Smooth muscle cell of the brain vasculature (primary cell): ENCODE measurements at regions not wholly inside any gene's neighbourhood (a gene's known extent, or its start where the extent isn't known, plus 50 kb on each side); places are given as distances from the start of the nearest gene placed in this dataset.
A peak's percentile ranks its signal among the peaks of the same experiment; 100 is the strongest.

Experiments used
- DNase-seq: peaks from one replicate; pipeline ENCODE4 v3.0.0-alpha.2; 2012; ENCODE audit warnings: low read depth, low spot score

DNA sequence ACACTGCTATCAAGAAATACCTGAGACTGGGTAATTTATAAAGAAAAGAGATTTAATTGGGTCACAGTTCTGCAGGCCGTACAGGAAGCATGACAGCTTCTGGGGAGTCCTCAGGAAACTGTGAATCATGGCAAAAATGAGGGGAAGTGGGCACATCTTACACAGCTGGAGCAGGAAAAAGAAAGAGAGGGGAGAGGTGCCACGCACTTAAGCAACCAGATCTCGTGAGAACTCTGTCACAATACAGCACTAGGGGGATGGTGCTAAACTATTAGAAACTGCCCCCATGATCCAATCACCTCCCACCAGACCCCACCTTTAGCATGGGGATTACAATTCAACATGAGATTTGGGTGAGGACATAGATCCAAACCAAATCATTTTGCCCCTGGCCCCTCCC lies 105.5 kb upstream of the CPLX2 start:
- no peak for DNase-seq

GRCh38 chr5:175766963-175767362 lies 104.4 kb upstream of the CPLX2 start:
- no peak for DNase-seq

GRCh38 chr5:175772747-175773533 lies 98.4 kb upstream of the CPLX2 start:
- no peak for DNase-seq

- DNase-seq, result no peak
Observed at GRCh38 chr5:175773534-175774070, 97.8 kb upstream of the CPLX2 start.

- DNase-seq, result no peak
Observed at GRCh38 chr5:175775416-175775815, 96.0 kb upstream of the CPLX2 start.

- DNase-seq, result no peak
Observed at GRCh38 chr5:175778951-175779503, 92.4 kb upstream of the CPLX2 start.

GRCh38 chr5:175783739-175784138 lies 87.6 kb upstream of the CPLX2 start:
- no peak for DNase-seq

GRCh38 chr5:175784230-175784629 lies 87.1 kb upstream of the CPLX2 start:
- no peak for DNase-seq

GRCh38 chr5:175785681-175786080 lies 85.7 kb upstream of the CPLX2 start:
- DNase-seq, result no peak

GRCh38 chr5:175788155-175788787 lies 83.1 kb upstream of the CPLX2 start:
- DNase-seq, result no peak

DNA sequence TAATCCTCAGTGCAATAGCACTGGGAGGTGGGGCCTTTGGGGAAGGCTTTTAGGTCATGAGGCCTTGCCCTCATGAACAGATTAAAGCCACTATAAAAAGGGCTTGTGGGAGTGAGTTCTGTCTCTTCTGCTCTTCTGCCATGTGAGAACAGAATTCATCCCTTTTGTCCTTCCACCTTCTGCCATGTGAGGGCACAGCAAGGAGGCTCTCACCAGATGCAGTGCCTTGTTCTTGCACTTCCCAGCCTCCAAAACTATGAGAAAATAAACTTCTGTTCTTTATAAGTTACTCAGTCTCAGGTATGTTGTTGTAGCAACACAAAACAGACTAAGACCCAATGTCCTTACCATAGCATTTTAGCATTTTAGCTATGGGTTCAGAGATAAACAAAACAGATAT lies 81.7 kb upstream of the CPLX2 start:
- no peak for DNase-seq

GRCh38 chr5:175790796-175791195 lies 80.6 kb upstream of the CPLX2 start:
- no peak for DNase-seq

GRCh38 chr5:175795959-175796358 lies 75.4 kb upstream of the CPLX2 start:
- DNase-seq, result no peak

GRCh38 chr5:175796536-175797499 lies 74.6 kb upstream of the CPLX2 start:
- DNase-seq, result peak; percentile 49

- DNase-seq, result no peak
Observed at GRCh38 chr5:175797521-175798038, 73.8 kb upstream of the CPLX2 start.

- no peak for DNase-seq
Observed at GRCh38 chr5:175798626-175799025, 72.8 kb upstream of the CPLX2 start.

DNA sequence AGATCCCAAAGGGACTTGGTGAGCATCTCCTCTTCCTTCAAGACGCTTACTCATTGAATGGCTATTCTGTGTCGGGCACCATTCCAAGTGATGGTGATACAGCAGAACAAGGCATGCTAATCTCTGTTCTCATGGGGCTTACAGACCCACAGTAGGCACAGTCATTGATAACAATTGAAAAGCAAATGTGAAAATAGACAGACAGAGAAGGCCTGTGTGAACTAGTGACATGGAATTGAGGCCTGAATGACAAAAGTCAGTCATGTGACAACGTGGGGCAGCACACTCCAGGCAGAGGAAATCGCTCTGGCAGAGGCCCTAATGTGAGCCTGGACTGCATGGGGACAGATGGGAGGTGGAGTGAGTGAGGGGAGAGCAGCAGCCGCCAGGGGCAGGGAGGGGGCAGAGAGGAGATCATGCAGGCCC lies 70.7 kb upstream of the CPLX2 start:
- DNase-seq, result no peak

DNA sequence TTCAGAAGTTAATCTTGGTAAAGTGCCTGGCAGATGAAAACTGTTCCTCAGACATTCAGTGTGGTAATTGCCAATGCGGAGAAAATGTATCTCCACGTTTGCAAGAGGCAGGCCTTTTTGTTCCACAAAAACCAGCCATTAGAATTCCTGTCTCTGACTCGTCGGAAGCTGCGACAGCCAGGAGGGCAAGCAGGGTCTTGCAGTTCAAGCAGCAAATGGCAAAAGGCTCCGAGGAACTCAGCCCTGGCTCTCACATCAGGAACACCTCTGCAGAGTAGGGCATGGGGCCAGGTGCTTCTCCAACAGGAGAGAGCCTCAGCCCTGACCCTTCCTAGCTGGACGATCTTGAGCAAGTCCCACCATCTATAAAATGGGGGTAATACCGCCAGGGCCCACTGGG lies 69.0 kb upstream of the CPLX2 start:
- DNase-seq, result no peak

DNA sequence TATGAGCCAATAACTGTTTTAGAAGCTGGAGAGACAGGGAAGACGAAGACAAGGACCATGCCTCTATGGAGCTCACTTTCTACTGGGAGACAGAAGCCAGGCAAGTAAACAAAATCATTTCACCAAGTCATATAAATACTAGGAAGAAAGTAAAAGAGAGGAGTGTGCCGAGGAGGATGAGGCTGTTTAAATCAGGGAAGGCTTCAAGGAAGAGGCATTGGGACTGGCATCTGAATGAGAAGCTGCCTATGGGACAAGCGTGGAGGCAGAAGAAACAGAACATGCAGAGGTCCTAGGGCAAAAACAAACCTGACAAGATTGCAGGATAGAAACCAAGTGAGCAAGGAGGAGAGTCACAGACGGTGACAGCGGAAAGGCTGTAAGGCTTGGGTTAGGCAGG lies 68.1 kb upstream of the CPLX2 start:
- no peak for DNase-seq

- no peak for DNase-seq
Observed at GRCh38 chr5:175803736-175804454, 67.5 kb upstream of the CPLX2 start.
